AML-193 (cell line): ENCODE measurements at regions not wholly inside any gene's neighbourhood (a gene's known extent, or its start where the extent isn't known, plus 50 kb on each side); places are given as distances from the start of the nearest gene placed in this dataset.
"Not testable (repeated sequence)": the region's sequence is repeated elsewhere in the genome, so short reads cannot be mapped to it uniquely, and the experiment has no call there.

Experiments used
- DNase-seq, 2 experiments: peaks; one replicate each; lab custom pipeline; 2025; lab: John Stamatoyannopoulos, UW

- no peak for DNase-seq
Observed at GRCh38 chr12:46670636-46671035, 155.2 kb downstream of the SLC38A4 start.

GRCh38 chr12:46669720-46670119 is 156.1 kb downstream of the SLC38A4 start:
- DNase-seq: no peak

GRCh38 chr12:46667551-46667950 is 158.2 kb downstream of the SLC38A4 start:
- no peak for DNase-seq

- DNase-seq: peak; percentile 68 to 71
Observed at GRCh38 chr12:46664761-46665287, 161.0 kb downstream of the SLC38A4 start.

GRCh38 chr12:46663318-46663717 is 162.5 kb downstream of the SLC38A4 start:
- no peak for DNase-seq

GRCh38 chr12:46661110-46661845 is 164.5 kb downstream of the SLC38A4 start:
- DNase-seq: peak; percentile 76 to 77

- peak; percentile 83 to 94 for DNase-seq
Observed at GRCh38 chr12:46660719-46661109, 165.1 kb downstream of the SLC38A4 start.

GRCh38 chr12:46660276-46660675 is 165.5 kb downstream of the SLC38A4 start:
- DNase-seq: no peak

GRCh38 chr12:46659824-46660223 is 166.0 kb downstream of the SLC38A4 start:
- peak; percentile 25 to 27 for DNase-seq

- DNase-seq: no peak
Observed at GRCh38 chr12:46659032-46659650, 166.7 kb downstream of the SLC38A4 start.

- DNase-seq: no peak
Observed at GRCh38 chr12:46657453-46658411, 168.1 kb downstream of the SLC38A4 start.

GRCh38 chr12:46655984-46656383 is 169.8 kb downstream of the SLC38A4 start:
- not testable (repeated sequence) for DNase-seq

GRCh38 chr12:46653311-46653710 is 172.5 kb downstream of the SLC38A4 start:
- DNase-seq: no peak

GRCh38 chr12:46652692-46653091 is 173.1 kb downstream of the SLC38A4 start:
- no peak for DNase-seq

- DNase-seq: no peak
Observed at GRCh38 chr12:46650688-46651087, 175.1 kb downstream of the SLC38A4 start.

- DNase-seq: no peak
Observed at GRCh38 chr12:46649433-46649832, 176.4 kb downstream of the SLC38A4 start.

GRCh38 chr12:46647034-46647433 is 178.8 kb downstream of the SLC38A4 start:
- DNase-seq: no peak

GRCh38 chr12:46641649-46642048 is 184.1 kb downstream of the SLC38A4 start:
- DNase-seq: not testable (repeated sequence)

- no peak for DNase-seq
Observed at GRCh38 chr12:46635818-46636217, 190.0 kb downstream of the SLC38A4 start.

- no peak for DNase-seq
Observed at GRCh38 chr12:46629331-46630229, 196.2 kb downstream of the SLC38A4 start.

- DNase-seq: no peak
Observed at GRCh38 chr12:46628176-46628575, 197.6 kb downstream of the SLC38A4 start.
